OCI-LY1 (cell line): ENCODE measurements at regions not wholly inside any gene's neighbourhood (a gene's known extent, or its start where the extent isn't known, plus 50 kb on each side); places are given as distances from the start of the nearest gene placed in this dataset.

Experiments
- H2AFZ ChIP-seq: fragments of 200-600 bp; sonication (generic), shearing (Covaris generic); 2 replicates; pipeline ENCODE4 v1.6.0; 2014; ENCODE audit warnings: antibody characterized with exemption, mild to moderate bottlenecking, low read length
- H3F3A ChIP-seq: fragments of 200-600 bp; sonication (generic), shearing (Covaris generic); 2 replicates; pipeline ENCODE4 v1.6.0; 2014; ENCODE audit warnings: mild to moderate bottlenecking, antibody characterized with exemption, low read length, moderate library complexity; ENCODE audit not compliant: insufficient read depth
- H3K27ac ChIP-seq: fragments of 200-600 bp; sonication (generic); 2 replicates; pipeline ENCODE4 v1.5.1; 2014; ENCODE audit warnings: low read length, mixed run types, mild to moderate bottlenecking, low read depth; ENCODE audit not compliant: poor library complexity, severe bottlenecking
- H3K27me3 ChIP-seq: fragments of 200-600 bp; sonication (generic); 2 replicates; pipeline ENCODE4 v1.6.0; 2014; ENCODE audit warnings: antibody characterized with exemption, mild to moderate bottlenecking, low read length, moderate library complexity; ENCODE audit not compliant: insufficient read depth
- H3K36me3 ChIP-seq: fragments of 200-600 bp; sonication (generic); 2 replicates; pipeline ENCODE4 v1.6.1; 2014; ENCODE audit warnings: mild to moderate bottlenecking, antibody characterized with exemption, low read length, moderate library complexity, mixed read lengths; ENCODE audit not compliant: insufficient read depth
- H3K4me1 ChIP-seq: fragments of 200-600 bp; sonication (generic); 2 replicates; pipeline ENCODE4 v1.5.1; 2014; ENCODE audit warnings: mild to moderate bottlenecking, low read length, moderate library complexity; ENCODE audit not compliant: insufficient read depth, severe bottlenecking
- H3K4me2 ChIP-seq: fragments of 200-600 bp; sonication (generic), shearing (Covaris generic); 2 replicates; pipeline ENCODE4 v1.6.1; 2014; ENCODE audit warnings: low read length
- H3K4me3 ChIP-seq: fragments of 200-600 bp; sonication (generic); 2 replicates; pipeline ENCODE4 v1.5.1; 2014; ENCODE audit warnings: low read length, low read depth, mild to moderate bottlenecking, mixed read lengths; ENCODE audit not compliant: poor library complexity, severe bottlenecking
- H3K79me2 ChIP-seq: fragments of 200-600 bp; shearing (Covaris generic); 2 replicates; pipeline ENCODE4 v1.6.1; 2016; ENCODE audit warnings: mixed run types, low read length, mixed read lengths; ENCODE audit not compliant: insufficient read depth
- H3K9ac ChIP-seq: fragments of 200-600 bp; sonication (generic), shearing (Covaris generic); 2 replicates; pipeline ENCODE4 v1.6.1; 2014; ENCODE audit warnings: mild to moderate bottlenecking, low read length, mixed read lengths
- H3K9me2 ChIP-seq: fragments of 200-600 bp; sonication (generic), shearing (Covaris generic); 2 replicates; pipeline ENCODE4 v1.6.1; 2014; ENCODE audit warnings: low read depth, mild to moderate bottlenecking, low read length, mixed read lengths
- H3K9me3 ChIP-seq: fragments of 200-600 bp; shearing (Covaris generic); 2 replicates; pipeline ENCODE4 v1.6.1; 2014; ENCODE audit warnings: low read length, mixed read lengths
- H4K20me1 ChIP-seq: fragments of 200-600 bp; sonication (generic), shearing (Covaris generic); 2 replicates; pipeline ENCODE4 v1.6.0; 2016; ENCODE audit warnings: mild to moderate bottlenecking, low read length; ENCODE audit not compliant: insufficient read depth
- CTCF ChIP-seq: fragments of 200-600 bp; sonication (generic), shearing (Covaris generic); IDR thresholded peaks from 2 replicates; pipeline ENCODE4 v1.5.1; 2017; ENCODE audit warnings: mild to moderate bottlenecking, antibody characterized with exemption, low read length, moderate library complexity, mixed read lengths
- EZH2 ChIP-seq: fragments of 200-600 bp; sonication (generic), shearing (Covaris generic); IDR thresholded peaks from 2 replicates; pipeline ENCODE4 v1.8.0; 2017; ENCODE audit warnings: borderline replicate concordance, mixed run types, mild to moderate bottlenecking, antibody characterized with exemption, low read length, moderate library complexity, mixed read lengths

GRCh38 chr12:89836026-89836425 is 127.4 kb upstream of the ATP2B1 start:
- H3K9me3 ChIP-seq: no peaks in the 10 kb centered on the region
- no peaks in the 10 kb centered on the region for H3K79me2 ChIP-seq
- no peaks in the 10 kb centered on the region for H3F3A ChIP-seq
- no peak overlapping the region for H3K4me3 ChIP-seq
- TF ChIP-seq EZH2: no peak
- no peak overlapping the region for H3K27ac ChIP-seq
- H4K20me1 ChIP-seq: no peaks in the 10 kb centered on the region
- H3K9me2 ChIP-seq: no peaks in the 10 kb centered on the region
- H3K36me3 ChIP-seq: no peaks in the 10 kb centered on the region
- no peak overlapping the region for H2AFZ ChIP-seq
- peaks cover 48% of the 10 kb centered on the region for H3K4me1 ChIP-seq
- H3K4me2 ChIP-seq: no peak overlapping the region
- H3K9ac ChIP-seq: no peak overlapping the region
- no peaks in the 10 kb centered on the region for H3K27me3 ChIP-seq

GRCh38 chr12:89834676-89835075 is 126.0 kb upstream of the ATP2B1 start:
- Histone ChIP-seq H3K27me3 (no peaks in the 10 kb centered on the region), H3K4me3 (no peak overlapping the region), H3K27ac (no peak overlapping the region), H3K4me1 (peaks cover 47% of the 10 kb centered on the region), H3K36me3 (no peaks in the 10 kb centered on the region), H3K79me2 (no peaks in the 10 kb centered on the region), H4K20me1 (no peaks in the 10 kb centered on the region), H3K9me3 (no peaks in the 10 kb centered on the region), H3K4me2 (no peak overlapping the region), H3F3A (no peaks in the 10 kb centered on the region), H2AFZ (no peak overlapping the region), H3K9ac (no peak overlapping the region), H3K9me2 (no peaks in the 10 kb centered on the region)
- TF ChIP-seq CTCF (no peak), EZH2 (no peak)

GRCh38 chr12:89833337-89834252 is 125.0 kb upstream of the ATP2B1 start:
- Histone ChIP-seq H3K4me1 (peaks cover 37% of the 10 kb centered on the region), H3K9me2 (no peaks in the 10 kb centered on the region), H3K4me2 (no peak overlapping the region), H3K4me3 (no peak overlapping the region), H3K79me2 (no peaks in the 10 kb centered on the region), H4K20me1 (no peaks in the 10 kb centered on the region), H3K27ac (peak overlapping the region; percentile 14), H3F3A (no peaks in the 10 kb centered on the region), H3K9me3 (no peaks in the 10 kb centered on the region), H2AFZ (no peak overlapping the region), H3K9ac (no peak overlapping the region), H3K27me3 (no peaks in the 10 kb centered on the region), H3K36me3 (no peaks in the 10 kb centered on the region)
- TF ChIP-seq EZH2 (no peak), CTCF (no peak)

- no peaks in the 10 kb centered on the region for H3K9me3 ChIP-seq
Measured at GRCh38 chr12:89832336-89832735, 123.7 kb upstream of the ATP2B1 start.

More at GRCh38 chr12:89832336-89832735, 123.7 kb upstream of the ATP2B1 start:
- H3K9me2 ChIP-seq: no peaks in the 10 kb centered on the region
- no peak overlapping the region for H3K27ac ChIP-seq
- H3K4me1 ChIP-seq: peaks cover 40% of the 10 kb centered on the region
- H3K27me3 ChIP-seq: no peaks in the 10 kb centered on the region
- no peak for TF ChIP-seq EZH2
- no peak for TF ChIP-seq CTCF
- H3K9ac ChIP-seq: no peak overlapping the region
- no peak overlapping the region for H3K4me2 ChIP-seq
- no peaks in the 10 kb centered on the region for H3K36me3 ChIP-seq
- no peaks in the 10 kb centered on the region for H4K20me1 ChIP-seq
- H3F3A ChIP-seq: peaks cover 7% of the 10 kb centered on the region; the same call in 1 of the 2 replicates
- no peak overlapping the region for H3K4me3 ChIP-seq
- H2AFZ ChIP-seq: no peak overlapping the region
- H3K79me2 ChIP-seq: no peaks in the 10 kb centered on the region
